GM12878 (cell line): ENCODE measurements at regions not wholly inside any gene's neighbourhood (a gene's known extent, or its start where the extent isn't known, plus 50 kb on each side); places are given as distances from the start of the nearest gene placed in this dataset.
A peak's percentile ranks its signal among the peaks of the same experiment; 100 is the strongest.

Experiments
- ATAC-seq: fragments of 200-7000 bp; cut with Tn5 transposase; 3 replicates; pipeline ENCODE4 v1.9.1; 2020; ENCODE audit warnings: mild to moderate bottlenecking, moderate library complexity
- BruUV-seq: library from RNA; stranded (reverse); fragments of 400-500 nt; replicated peaks from 2 replicates; lab custom pipeline; 2021; lab: Mats Ljungman, UMichigan
- CTCF ChIA-PET: fragments of 300-600 bp; sonication (Branson Sonifier 250); formaldehyde crosslinking; extraction: SDS; loops from one replicate; lab custom pipeline; 2021; ENCODE audit warnings: inconsistent platforms; lab: Yijun Ruan, JAX
- POLR2A ChIA-PET: fragments of 350-600 bp; formaldehyde crosslinking; extraction: SDS; loops from one replicate; lab custom pipeline; 2021; ENCODE audit warnings: inconsistent platforms; lab: Charles Lee
- RAD21 ChIA-PET: fragments of 300-600 bp; sonication (Branson Sonifier 250); formaldehyde crosslinking; loops from one replicate; lab custom pipeline; 2023; ENCODE audit warnings: antibody characterized with exemption; ENCODE audit not compliant: unreplicated experiment; lab: Charles Lee
- SMC1A ChIA-PET: fragments of 300-600 bp; sonication (Branson Sonifier 250); formaldehyde crosslinking; loops from one replicate; lab custom pipeline; 2023; ENCODE audit not compliant: unreplicated experiment, uncharacterized antibody; lab: Charles Lee
- DNase-seq: peaks from one replicate; pipeline ENCODE4 v3.0.0-alpha.2; 2011; ENCODE audit warnings: low read depth, low spot score
- FAIRE-seq: peaks from 3 replicates; lab custom pipeline; 2011; peaks lifted over from hg19 to GRCh38; lab: Jason Lieb, UNC
- H2AFZ ChIP-seq: 2 replicates; pipeline ENCODE4 v1.6.0; 2011; ENCODE audit warnings: low read depth, low read length, control low read depth; ENCODE audit not compliant: control insufficient read depth
- H3K27ac ChIP-seq: 2 replicates; pipeline ENCODE4 v1.5.1; 2011; ENCODE audit warnings: control low read depth; ENCODE audit not compliant: control insufficient read depth, insufficient read depth
- H3K27me3 ChIP-seq, 2 experiments: replicated peaks in 1 of 2; 2 replicates each; pipeline versions ENCODE4 v1.6.0 to v1.6.1; 2011; ENCODE audit warnings: low read length in 1 of 2; ENCODE audit not compliant: control insufficient read depth in 2 of 2, insufficient read depth in 2 of 2
- H3K36me3 ChIP-seq, 2 experiments: 2 replicates each; pipeline ENCODE4 v1.5.1; 2011; ENCODE audit warnings: low read length in 1 of 2; ENCODE audit not compliant: control insufficient read depth in 2 of 2, insufficient read depth in 2 of 2
- H3K4me1 ChIP-seq: 2 replicates; pipeline ENCODE4 v1.6.1; 2011; ENCODE audit warnings: mild to moderate bottlenecking, low read length, moderate library complexity, mixed read lengths; ENCODE audit not compliant: control insufficient read depth, insufficient read depth
- H3K4me2 ChIP-seq: 2 replicates; pipeline ENCODE4 v1.6.0; 2011; ENCODE audit warnings: control low read depth; ENCODE audit not compliant: control insufficient read depth, insufficient read depth
- H3K4me3 ChIP-seq: fragments of 200-600 bp; sonication (generic); 2 replicates; pipeline ENCODE4 v1.5.1; 2016
- H3K79me2 ChIP-seq: 2 replicates; pipeline ENCODE4 v1.6.0; 2011; ENCODE audit warnings: low read length; ENCODE audit not compliant: control insufficient read depth, insufficient read depth
- H3K9ac ChIP-seq: 2 replicates; pipeline ENCODE4 v1.8.0; 2011; ENCODE audit warnings: low read length, control low read depth, mixed read lengths; ENCODE audit not compliant: control insufficient read depth, insufficient read depth
- H3K9me3 ChIP-seq: replicated peaks from 3 replicates; pipeline ENCODE4 v1.5.1; 2011; ENCODE audit warnings: mild to moderate bottlenecking, low read length; ENCODE audit not compliant: control insufficient read depth, insufficient read depth
- H4K20me1 ChIP-seq: 2 replicates; pipeline ENCODE4 v1.6.0; 2011; ENCODE audit not compliant: control insufficient read depth, insufficient read depth
- BMI1 ChIP-seq: fragments of 450-650 bp; IDR thresholded peaks from 2 replicates; pipeline ENCODE4 v1.6.1; 2016; ENCODE audit warnings: mild to moderate bottlenecking, moderate library complexity, borderline replicate concordance
- CBX3 ChIP-seq: fragments of 200-600 bp; sonication (generic); IDR thresholded peaks from 2 replicates; pipeline ENCODE4 v1.6.1; 2016; ENCODE audit warnings: low read depth, borderline replicate concordance
- EGR1 ChIP-seq, 2 experiments: IDR thresholded peaks; 1 replicate in 1 of 2; 2 replicates in 1 of 2; pipeline ENCODE4 v1.6.1; 2011 to 2012; ENCODE audit warnings: low read depth in 2 of 2, low read length in 2 of 2, borderline replicate concordance in 1 of 2, mild to moderate bottlenecking in 1 of 2, moderate library complexity in 1 of 2
- ESRRA ChIP-seq: IDR thresholded peaks from 2 replicates; pipeline ENCODE4 v1.6.1; 2012; ENCODE audit warnings: mild to moderate bottlenecking, low read length, improper control_type of control experiment
- GABPA ChIP-seq: IDR thresholded peaks from 2 replicates; pipeline ENCODE4 v1.6.1; 2014; ENCODE audit warnings: antibody characterized with exemption, low read depth, mild to moderate bottlenecking, inconsistent platforms
- MEF2A ChIP-seq: IDR thresholded peaks from 2 replicates; pipeline ENCODE4 v1.6.1; 2011; ENCODE audit warnings: low read depth, mild to moderate bottlenecking, low read length, moderate library complexity; ENCODE audit not compliant: insufficient read depth
- RUNX3 ChIP-seq: IDR thresholded peaks from 2 replicates; pipeline ENCODE4 v1.6.1; 2012; ENCODE audit warnings: low read length, inconsistent platforms
- SMAD5 ChIP-seq: IDR thresholded peaks from 2 replicates; pipeline ENCODE4 v1.6.1; 2016; ENCODE audit warnings: antibody characterized with exemption, low read depth
- SPI1 ChIP-seq: IDR thresholded peaks from 2 replicates; pipeline ENCODE4 v1.6.1; 2011; ENCODE audit warnings: low read depth, mild to moderate bottlenecking, low read length, moderate library complexity, borderline replicate concordance; ENCODE audit not compliant: insufficient read depth
- SRF ChIP-seq, 2 experiments: IDR thresholded peaks; 2 replicates each; pipeline ENCODE4 v1.6.1; 2011; ENCODE audit warnings: low read depth in 2 of 2, low read length in 2 of 2, mild to moderate bottlenecking in 1 of 2, moderate library complexity in 1 of 2
- SUZ12 ChIP-seq: fragments of 200-600 bp; sonication (generic); IDR thresholded peaks from one replicate; pipeline ENCODE4 v1.6.1; 2018; ENCODE audit warnings: antibody characterized with exemption, mild to moderate bottlenecking; ENCODE audit not compliant: unreplicated experiment
- YY1 ChIP-seq: IDR thresholded peaks from 2 replicates; pipeline ENCODE4 v1.6.1; 2011; ENCODE audit warnings: low read depth, mild to moderate bottlenecking, low read length
- ZZZ3 ChIP-seq: IDR thresholded peaks from 2 replicates; pipeline ENCODE4 v1.6.1; 2011; ENCODE audit warnings: low read depth; ENCODE audit not compliant: control insufficient read depth, insufficient read length
- whole genome bisulfite sequencing: methylation state at CpG from one replicate; pipeline ENCODE4 v1.1.6; 2016; ENCODE audit warnings: low lambda C conversion rate; ENCODE audit not compliant: insufficient replicate concordance, insufficient coverage; ENCODE audit errors: missing lambda C conversion rate; 5-methylcytosine and 5-hydroxymethylcytosine counted together
- in situ Hi-C: fragments of 300-500 bp; cut with MboI; formaldehyde crosslinking; loops from 9 replicates; pipeline ENCODE4 v1.14.3; 2018; ENCODE audit warnings: mixed read lengths
- intact Hi-C: fragments of 100-400 bp; cut with micrococcal nuclease; formaldehyde crosslinking; loops from one replicate; pipeline ENCODE4 v1.14.2; 2022; ENCODE audit not compliant: unreplicated experiment
- TF ChIP-seq, protein P1 (sequence below): IDR thresholded peaks from 2 replicates; pipeline ENCODE4 v1.6.1; 2012; ENCODE audit warnings: low read depth, low read length, improper control_type of control experiment
- TF ChIP-seq, protein P2 (sequence below): fragments of 450-650 bp; IDR thresholded peaks from 2 replicates; pipeline ENCODE4 v1.6.1; 2016; ENCODE audit warnings: mild to moderate bottlenecking

DNA sequence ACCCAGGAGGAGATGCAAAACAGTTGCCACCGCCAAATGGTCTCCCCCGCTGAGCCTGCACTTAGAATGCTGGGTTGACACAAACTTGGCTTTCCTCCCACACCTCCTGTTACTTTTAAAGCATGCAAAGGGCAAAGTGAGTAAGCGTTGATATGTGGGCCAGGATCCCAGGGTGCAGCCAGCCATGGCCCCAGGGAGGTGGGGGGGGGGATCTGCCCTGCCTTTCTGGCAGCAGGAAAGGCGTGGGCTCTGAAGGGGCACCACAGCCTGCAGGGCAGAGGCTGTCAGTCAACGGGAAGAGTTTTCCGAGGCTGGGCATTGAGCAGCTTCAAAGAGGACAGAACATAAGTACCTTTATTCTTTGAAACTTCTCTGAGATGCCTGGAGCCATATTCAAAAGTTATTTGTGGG lies 142.3 kb downstream of the ABCC12 start:
- Histone ChIP-seq H3K9me3 (no peaks in the 10 kb centered on the region; the same call in 2 of the 3 replicates), H4K20me1 (no peaks in the 10 kb centered on the region), H3K27me3 (no peaks in the 10 kb centered on the region), H3K79me2 (no peaks in the 10 kb centered on the region), H3K4me3 (no peak overlapping the region), H3K4me1 (no peaks in the 10 kb centered on the region), H3K9ac (no peak overlapping the region), H3K36me3 (no peaks in the 10 kb centered on the region), H3K4me2 (no peak overlapping the region), H3K27ac (no peak overlapping the region)
- no peak for ATAC-seq
- ChIA-PET CTCF (interaction anchor here (0.8 kb wide), 1 partner anchor 9 kb away, joined by 3 read pairs; no protein-coding TSS in a partner anchor), RAD21 (no interaction called here), POLR2A (no interaction called here), SMC1A (interaction anchor here (0.7 kb wide), 1 partner anchor 28 kb away, joined by 3 read pairs; no protein-coding TSS in a partner anchor)
- in situ Hi-C loops (no loop called here), intact Hi-C loops (no loop called here)
- 26% methylated on average over 6 of the region's 6 CpGs for WGBS
- BruUV-seq: no TSS peak
- no peak for DNase-seq
- TF ChIP-seq ESRRA (no peak), EGR1 (IDR thresholded peaks at IDR 0.05; ENCODE audit: borderline replicate concordance in 1 of 2, low read depth in 2 of 2, low read length in 2 of 2) (no peak)
- TF ChIP-seq, protein P1, sequence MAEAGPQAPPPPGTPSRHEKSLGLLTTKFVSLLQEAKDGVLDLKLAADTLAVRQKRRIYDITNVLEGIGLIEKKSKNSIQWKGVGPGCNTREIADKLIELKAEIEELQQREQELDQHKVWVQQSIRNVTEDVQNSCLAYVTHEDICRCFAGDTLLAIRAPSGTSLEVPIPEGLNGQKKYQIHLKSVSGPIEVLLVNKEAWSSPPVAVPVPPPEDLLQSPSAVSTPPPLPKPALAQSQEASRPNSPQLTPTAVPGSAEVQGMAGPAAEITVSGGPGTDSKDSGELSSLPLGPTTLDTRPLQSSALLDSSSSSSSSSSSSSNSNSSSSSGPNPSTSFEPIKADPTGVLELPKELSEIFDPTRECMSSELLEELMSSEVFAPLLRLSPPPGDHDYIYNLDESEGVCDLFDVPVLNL: no peak
- TF ChIP-seq, all 136 proteins: peak for 0
- no peak overlapping the region for H2AFZ ChIP-seq
- FAIRE-seq: no peak

DNA sequence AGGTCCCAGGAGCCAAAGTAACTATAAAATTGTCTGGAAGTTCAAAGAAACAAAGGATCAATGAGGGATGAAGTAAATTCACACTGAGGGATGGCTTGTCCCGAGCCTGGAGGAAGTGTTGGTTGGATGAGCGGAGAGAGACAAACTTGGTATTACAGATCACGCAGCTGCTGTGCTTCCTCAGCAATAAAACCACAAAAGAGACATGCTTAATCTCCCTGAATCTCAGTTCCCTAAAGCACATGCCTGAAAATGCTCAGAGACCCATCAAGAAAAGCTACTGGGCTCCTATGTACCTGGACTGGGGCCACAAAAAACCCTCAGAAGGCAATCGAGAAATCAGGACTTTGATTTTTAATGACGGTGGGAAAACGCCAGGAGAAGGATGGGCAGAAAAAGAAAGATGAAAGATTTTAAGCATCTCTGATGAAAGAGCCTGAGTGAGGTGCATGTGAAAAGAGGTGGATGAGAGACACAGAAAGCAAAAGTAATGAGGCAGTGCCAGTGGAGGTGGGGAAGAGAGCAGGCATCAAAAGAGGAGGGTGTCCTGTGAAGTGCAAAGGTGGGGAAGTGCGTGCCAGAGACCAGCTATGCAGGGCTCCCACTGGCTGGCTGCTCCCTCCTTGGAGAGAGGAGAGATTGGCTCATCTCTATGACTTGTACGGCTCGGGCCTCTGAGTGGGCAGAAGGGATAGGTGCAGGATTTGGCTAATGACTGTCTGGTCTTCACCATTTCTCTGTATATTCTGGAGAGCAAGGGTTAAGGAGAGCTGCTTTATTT lies 143.7 kb downstream of the ABCC12 start:
- DNase-seq: no peak
- Histone ChIP-seq H3K4me2 (no peak overlapping the region), H3K4me1 (no peaks in the 10 kb centered on the region), H3K9me3 (no peaks in the 10 kb centered on the region; the same call in 2 of the 3 replicates), H3K27ac (no peak overlapping the region), H3K36me3 (no peaks in the 10 kb centered on the region), H2AFZ (no peak overlapping the region), H3K79me2 (no peaks in the 10 kb centered on the region), H4K20me1 (no peaks in the 10 kb centered on the region), H3K27me3 (no peaks in the 10 kb centered on the region), H3K9ac (no peak overlapping the region), H3K4me3 (no peak overlapping the region)
- CTCF ChIA-PET: no interaction called here
- in situ Hi-C loops (no loop called here), intact Hi-C loops (no loop called here)
- POLR2A ChIA-PET: no interaction called here
- RAD21 ChIA-PET: no interaction called here
- WGBS: 29% methylated on average over 9 of the region's 9 CpGs
- SMC1A ChIA-PET: interaction anchor here (0.7 kb wide), 2 partner anchors 25 to 34 kb away, joined by 3 read pairs; no protein-coding TSS in a partner anchor
- BruUV-seq: no TSS peak
- FAIRE-seq: no peak
- ATAC-seq: no peak
- TF ChIP-seq BMI1 (no peak), SPI1 (peak; percentile 41), CBX3 (no peak), MEF2A (no peak), SRF (IDR thresholded peaks at IDR 0.05; ENCODE audit: low read depth in 2 of 2, low read length in 2 of 2) (no peak), GABPA (no peak), SMAD5 (no peak), SUZ12 (no peak), YY1 (no peak), RUNX3 (peak; percentile 57), ZZZ3 (no peak)
- TF ChIP-seq, protein P2, sequence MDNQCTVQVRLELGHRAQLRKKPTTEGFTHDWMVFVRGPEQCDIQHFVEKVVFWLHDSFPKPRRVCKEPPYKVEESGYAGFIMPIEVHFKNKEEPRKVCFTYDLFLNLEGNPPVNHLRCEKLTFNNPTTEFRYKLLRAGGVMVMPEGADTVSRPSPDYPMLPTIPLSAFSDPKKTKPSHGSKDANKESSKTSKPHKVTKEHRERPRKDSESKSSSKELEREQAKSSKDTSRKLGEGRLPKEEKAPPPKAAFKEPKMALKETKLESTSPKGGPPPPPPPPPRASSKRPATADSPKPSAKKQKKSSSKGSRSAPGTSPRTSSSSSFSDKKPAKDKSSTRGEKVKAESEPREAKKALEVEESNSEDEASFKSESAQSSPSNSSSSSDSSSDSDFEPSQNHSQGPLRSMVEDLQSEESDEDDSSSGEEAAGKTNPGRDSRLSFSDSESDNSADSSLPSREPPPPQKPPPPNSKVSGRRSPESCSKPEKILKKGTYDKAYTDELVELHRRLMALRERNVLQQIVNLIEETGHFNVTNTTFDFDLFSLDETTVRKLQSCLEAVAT: no peak
